Fibroblast of lung (primary cell): ENCODE measurements at regions not wholly inside any gene's neighbourhood (a gene's known extent, or its start where the extent isn't known, plus 50 kb on each side); places are given as distances from the start of the nearest gene placed in this dataset.

Source experiments
- DNase-seq, 2 donors: peaks; one replicate each; pipeline versions ENCODE4 v3.0.0 to v3.0.0-alpha.2; 2010; ENCODE audit warnings: low read depth in 2 of 2
- H2AFZ ChIP-seq: 2 replicates; pipeline ENCODE4 v1.5.1; 2012; ENCODE audit warnings: low read length, control low read depth, inconsistent platforms
- H3K27ac ChIP-seq: 2 replicates; pipeline ENCODE4 v1.5.1; 2011; ENCODE audit warnings: low read length, control low read depth; ENCODE audit not compliant: insufficient read depth
- H3K27me3 ChIP-seq: 2 replicates; pipeline ENCODE4 v1.5.1; 2011; ENCODE audit warnings: mild to moderate bottlenecking, low read length; ENCODE audit not compliant: control insufficient read depth, insufficient read depth
- H3K36me3 ChIP-seq: 2 replicates; pipeline ENCODE4 v1.5.1; 2011; ENCODE audit warnings: low read length; ENCODE audit not compliant: control insufficient read depth, insufficient read depth
- H3K4me1 ChIP-seq: 2 replicates; pipeline ENCODE4 v1.5.1; 2011; ENCODE audit warnings: low read length; ENCODE audit not compliant: control insufficient read depth, insufficient read depth; ENCODE audit errors: extremely low read depth
- H3K4me2 ChIP-seq: 2 replicates; pipeline ENCODE4 v1.5.1; 2011; ENCODE audit warnings: low read length, control low read depth; ENCODE audit not compliant: insufficient read depth; ENCODE audit errors: extremely low read depth
- H3K4me3 ChIP-seq, 4 experiments: fragments of 200-600 bp in 1 of 4; sonication (generic) in 1 of 4; replicated peaks in 1 of 4; 2 replicates each; pipeline ENCODE4 v1.5.1; 2011 to 2016; ENCODE audit warnings: low read length in 4 of 4, low read depth in 3 of 4, mild to moderate bottlenecking in 3 of 4, control low read depth in 2 of 4, inconsistent platforms in 1 of 4, mixed read lengths in 1 of 4; ENCODE audit not compliant: insufficient read depth in 1 of 4; ENCODE audit errors: control extremely low read depth in 1 of 4
- H3K79me2 ChIP-seq: 2 replicates; pipeline ENCODE4 v1.5.1; 2012; ENCODE audit warnings: mild to moderate bottlenecking, low read length, inconsistent platforms; ENCODE audit not compliant: control insufficient read depth, insufficient read depth
- H3K9ac ChIP-seq: 2 replicates; pipeline ENCODE4 v1.5.1; 2011; ENCODE audit warnings: mild to moderate bottlenecking, low read length, control low read depth; ENCODE audit not compliant: insufficient read depth
- H3K9me3 ChIP-seq: 2 replicates; pipeline ENCODE4 v1.5.1; 2012; ENCODE audit warnings: low read depth, low read length; ENCODE audit not compliant: control insufficient read depth, insufficient read depth
- H4K20me1 ChIP-seq: 2 replicates; pipeline ENCODE4 v1.5.1; 2011; ENCODE audit warnings: low read length; ENCODE audit not compliant: control insufficient read depth, insufficient read depth; ENCODE audit errors: extremely low read depth
- EZH2 ChIP-seq: IDR thresholded peaks from 2 replicates; pipeline ENCODE4 v1.5.1; 2012; ENCODE audit warnings: low read length, control low read depth, mild to moderate bottlenecking; ENCODE audit errors: missing control alignments
- TF ChIP-seq, protein P1 (sequence below), 2 donors: IDR thresholded peaks in 1 of 2; conservative IDR thresholded peaks in 1 of 2; 1 replicate in 1 of 2; 2 replicates in 1 of 2; pipeline ENCODE4 v1.5.1; 2011 to 2012; ENCODE audit warnings: low read length in 2 of 2, control low read depth in 1 of 2, inconsistent platforms in 1 of 2, low read depth in 1 of 2, mild to moderate bottlenecking in 1 of 2

DNA sequence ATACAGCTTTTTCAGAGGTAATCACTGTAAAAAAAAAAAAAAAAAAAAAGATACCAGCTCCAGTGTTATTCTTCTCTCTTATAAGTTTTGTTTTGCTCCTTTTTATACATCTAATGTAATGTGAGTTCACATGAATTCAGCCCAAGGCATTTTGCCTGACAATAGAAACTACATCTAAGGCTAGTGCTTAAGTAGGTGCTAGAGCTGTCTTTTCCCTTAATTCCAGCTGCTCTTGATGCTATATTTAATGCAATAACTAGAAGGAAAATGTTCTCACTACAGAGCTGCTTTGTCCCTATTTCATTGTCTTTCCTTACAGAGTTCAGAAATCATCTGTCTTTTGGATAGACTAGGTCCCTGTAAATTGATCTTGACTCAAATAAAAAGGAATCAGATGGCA is 150.1 kb downstream of the NAA11 start:
- H3K9me3 ChIP-seq, result no peaks in the 10 kb centered on the region
- no peaks in the 10 kb centered on the region for H4K20me1 ChIP-seq
- H3K79me2 ChIP-seq, result no peaks in the 10 kb centered on the region
- H3K27ac ChIP-seq, result no peak overlapping the region
- H3K4me1 ChIP-seq, result no peaks in the 10 kb centered on the region
- DNase-seq, result no peak
- H3K4me2 ChIP-seq, result no peak overlapping the region
- no peaks in the 10 kb centered on the region for H3K36me3 ChIP-seq
- H3K27me3 ChIP-seq, result no peaks in the 10 kb centered on the region
- TF ChIP-seq EZH2, result no peak
- TF ChIP-seq, protein P1, sequence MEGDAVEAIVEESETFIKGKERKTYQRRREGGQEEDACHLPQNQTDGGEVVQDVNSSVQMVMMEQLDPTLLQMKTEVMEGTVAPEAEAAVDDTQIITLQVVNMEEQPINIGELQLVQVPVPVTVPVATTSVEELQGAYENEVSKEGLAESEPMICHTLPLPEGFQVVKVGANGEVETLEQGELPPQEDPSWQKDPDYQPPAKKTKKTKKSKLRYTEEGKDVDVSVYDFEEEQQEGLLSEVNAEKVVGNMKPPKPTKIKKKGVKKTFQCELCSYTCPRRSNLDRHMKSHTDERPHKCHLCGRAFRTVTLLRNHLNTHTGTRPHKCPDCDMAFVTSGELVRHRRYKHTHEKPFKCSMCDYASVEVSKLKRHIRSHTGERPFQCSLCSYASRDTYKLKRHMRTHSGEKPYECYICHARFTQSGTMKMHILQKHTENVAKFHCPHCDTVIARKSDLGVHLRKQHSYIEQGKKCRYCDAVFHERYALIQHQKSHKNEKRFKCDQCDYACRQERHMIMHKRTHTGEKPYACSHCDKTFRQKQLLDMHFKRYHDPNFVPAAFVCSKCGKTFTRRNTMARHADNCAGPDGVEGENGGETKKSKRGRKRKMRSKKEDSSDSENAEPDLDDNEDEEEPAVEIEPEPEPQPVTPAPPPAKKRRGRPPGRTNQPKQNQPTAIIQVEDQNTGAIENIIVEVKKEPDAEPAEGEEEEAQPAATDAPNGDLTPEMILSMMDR (conservative IDR thresholded peaks at IDR 0.05 in 1 of 2, IDR thresholded peaks at IDR 0.05 in 1 of 2; ENCODE audit: low read depth in 1 of 2, low read length in 2 of 2), result no peak
- no peak overlapping the region for H3K9ac ChIP-seq
- no peak overlapping the region for H2AFZ ChIP-seq
- H3K4me3 ChIP-seq, result no peak overlapping the region

DNA sequence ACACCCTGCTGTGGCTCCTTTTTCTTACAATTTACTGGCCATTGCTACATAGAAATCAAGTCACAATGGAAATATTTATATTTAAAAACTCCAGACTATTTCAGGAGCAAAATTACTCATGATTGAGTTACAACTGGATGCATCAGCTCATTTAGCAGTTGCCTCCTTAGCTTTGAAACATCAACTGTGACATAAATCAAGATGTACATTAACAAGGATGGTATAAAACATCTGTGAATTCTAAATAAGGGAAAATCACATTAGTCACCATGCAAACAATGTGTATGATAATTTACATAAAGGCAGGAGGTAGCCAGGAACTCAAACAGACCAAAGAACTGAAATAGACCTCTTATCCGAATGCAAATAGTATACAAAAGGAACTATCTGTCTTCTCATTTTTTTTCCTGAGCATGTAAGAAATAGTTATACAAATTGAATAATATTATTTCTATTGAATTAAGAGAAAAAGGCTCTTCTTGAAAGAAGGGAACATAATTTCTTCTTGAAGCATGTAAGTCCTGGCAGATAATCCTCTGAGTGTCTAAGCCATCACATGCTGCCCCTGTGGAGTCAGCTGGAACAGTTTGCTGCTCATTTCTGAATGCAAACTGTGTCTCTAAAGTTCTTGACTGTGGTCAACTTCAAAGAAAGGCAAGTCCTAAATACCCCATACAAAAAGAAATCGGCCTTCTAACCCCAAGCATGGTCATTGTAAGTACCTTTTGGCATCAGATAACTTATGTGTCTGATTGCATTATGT is 151.2 kb downstream of the NAA11 start:
- Histone ChIP-seq H3K36me3 (no peaks in the 10 kb centered on the region), H3K9me3 (no peaks in the 10 kb centered on the region), H3K9ac (no peak overlapping the region), H3K4me1 (no peaks in the 10 kb centered on the region), H3K27ac (no peak overlapping the region), H3K4me3 (no peak overlapping the region), H3K27me3 (no peaks in the 10 kb centered on the region), H3K4me2 (no peak overlapping the region), H4K20me1 (no peaks in the 10 kb centered on the region), H3K79me2 (no peaks in the 10 kb centered on the region), H2AFZ (no peak overlapping the region)
- no peak for TF ChIP-seq EZH2
- TF ChIP-seq, protein P1 (conservative IDR thresholded peaks at IDR 0.05 in 1 of 2, IDR thresholded peaks at IDR 0.05 in 1 of 2; ENCODE audit: low read depth in 1 of 2, low read length in 2 of 2), result no peak
- DNase-seq, result peak in 1 of 2 donors; percentile 45

DNA sequence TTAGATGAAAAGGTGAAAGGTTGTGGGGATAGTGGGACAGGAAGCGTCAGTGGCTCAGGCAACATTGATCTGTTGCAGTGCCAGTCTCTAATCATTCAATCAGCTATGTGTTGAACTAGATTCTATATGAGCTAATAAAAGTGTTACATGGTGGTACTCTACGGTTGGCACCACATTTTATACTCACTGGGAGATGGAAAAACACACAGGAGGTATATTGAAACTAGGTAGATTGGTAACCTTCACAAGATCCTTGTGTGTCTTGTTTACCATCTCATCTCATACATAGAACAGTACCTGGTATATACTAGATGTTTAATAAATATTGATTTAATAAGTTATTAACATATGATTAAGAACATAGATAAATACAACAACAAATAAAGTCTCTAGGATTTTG is 152.7 kb downstream of the NAA11 start:
- H3K4me3 ChIP-seq, result no peak overlapping the region
- H3K79me2 ChIP-seq, result no peaks in the 10 kb centered on the region
- H3K4me2 ChIP-seq, result no peak overlapping the region
- TF ChIP-seq, protein P1 (conservative IDR thresholded peaks at IDR 0.05 in 1 of 2, IDR thresholded peaks at IDR 0.05 in 1 of 2; ENCODE audit: low read depth in 1 of 2, low read length in 2 of 2), result no peak
- no peak for TF ChIP-seq EZH2
- no peaks in the 10 kb centered on the region for H3K27me3 ChIP-seq
- H3K9me3 ChIP-seq, result no peaks in the 10 kb centered on the region
- no peak overlapping the region for H3K27ac ChIP-seq
- H4K20me1 ChIP-seq, result no peaks in the 10 kb centered on the region
- H2AFZ ChIP-seq, result no peak overlapping the region
- no peak overlapping the region for H3K9ac ChIP-seq
- H3K4me1 ChIP-seq, result no peaks in the 10 kb centered on the region
- no peaks in the 10 kb centered on the region for H3K36me3 ChIP-seq
- DNase-seq, result no peak
